Fibroblast of lung (primary cell): ENCODE measurements at regions not wholly inside any gene's neighbourhood (a gene's known extent, or its start where the extent isn't known, plus 50 kb on each side); places are given as distances from the start of the nearest gene placed in this dataset.
"Not testable (repeated sequence)": the region's sequence is repeated elsewhere in the genome, so short reads cannot be mapped to it uniquely, and the experiment has no call there.

Source experiments
- DNase-seq, 2 donors: peaks; one replicate each; pipeline versions ENCODE4 v3.0.0 to v3.0.0-alpha.2; 2010; ENCODE audit warnings: low read depth in 2 of 2
- H2AFZ ChIP-seq: 2 replicates; pipeline ENCODE4 v1.5.1; 2012; ENCODE audit warnings: low read length, control low read depth, inconsistent platforms
- H3K27ac ChIP-seq: 2 replicates; pipeline ENCODE4 v1.5.1; 2011; ENCODE audit warnings: low read length, control low read depth; ENCODE audit not compliant: insufficient read depth
- H3K27me3 ChIP-seq: 2 replicates; pipeline ENCODE4 v1.5.1; 2011; ENCODE audit warnings: mild to moderate bottlenecking, low read length; ENCODE audit not compliant: control insufficient read depth, insufficient read depth
- H3K36me3 ChIP-seq: 2 replicates; pipeline ENCODE4 v1.5.1; 2011; ENCODE audit warnings: low read length; ENCODE audit not compliant: control insufficient read depth, insufficient read depth
- H3K4me1 ChIP-seq: 2 replicates; pipeline ENCODE4 v1.5.1; 2011; ENCODE audit warnings: low read length; ENCODE audit not compliant: control insufficient read depth, insufficient read depth; ENCODE audit errors: extremely low read depth
- H3K4me2 ChIP-seq: 2 replicates; pipeline ENCODE4 v1.5.1; 2011; ENCODE audit warnings: low read length, control low read depth; ENCODE audit not compliant: insufficient read depth; ENCODE audit errors: extremely low read depth
- H3K4me3 ChIP-seq, 4 experiments: fragments of 200-600 bp in 1 of 4; sonication (generic) in 1 of 4; replicated peaks in 1 of 4; 2 replicates each; pipeline ENCODE4 v1.5.1; 2011 to 2016; ENCODE audit warnings: low read length in 4 of 4, low read depth in 3 of 4, mild to moderate bottlenecking in 3 of 4, control low read depth in 2 of 4, inconsistent platforms in 1 of 4, mixed read lengths in 1 of 4; ENCODE audit not compliant: insufficient read depth in 1 of 4; ENCODE audit errors: control extremely low read depth in 1 of 4
- H3K79me2 ChIP-seq: 2 replicates; pipeline ENCODE4 v1.5.1; 2012; ENCODE audit warnings: mild to moderate bottlenecking, low read length, inconsistent platforms; ENCODE audit not compliant: control insufficient read depth, insufficient read depth
- H3K9ac ChIP-seq: 2 replicates; pipeline ENCODE4 v1.5.1; 2011; ENCODE audit warnings: mild to moderate bottlenecking, low read length, control low read depth; ENCODE audit not compliant: insufficient read depth
- H3K9me3 ChIP-seq: 2 replicates; pipeline ENCODE4 v1.5.1; 2012; ENCODE audit warnings: low read depth, low read length; ENCODE audit not compliant: control insufficient read depth, insufficient read depth
- H4K20me1 ChIP-seq: 2 replicates; pipeline ENCODE4 v1.5.1; 2011; ENCODE audit warnings: low read length; ENCODE audit not compliant: control insufficient read depth, insufficient read depth; ENCODE audit errors: extremely low read depth
- EZH2 ChIP-seq: IDR thresholded peaks from 2 replicates; pipeline ENCODE4 v1.5.1; 2012; ENCODE audit warnings: low read length, control low read depth, mild to moderate bottlenecking; ENCODE audit errors: missing control alignments
- TF ChIP-seq, protein P1 (sequence below), 2 donors: IDR thresholded peaks in 1 of 2; conservative IDR thresholded peaks in 1 of 2; 1 replicate in 1 of 2; 2 replicates in 1 of 2; pipeline ENCODE4 v1.5.1; 2011 to 2012; ENCODE audit warnings: low read length in 2 of 2, control low read depth in 1 of 2, inconsistent platforms in 1 of 2, low read depth in 1 of 2, mild to moderate bottlenecking in 1 of 2

DNA sequence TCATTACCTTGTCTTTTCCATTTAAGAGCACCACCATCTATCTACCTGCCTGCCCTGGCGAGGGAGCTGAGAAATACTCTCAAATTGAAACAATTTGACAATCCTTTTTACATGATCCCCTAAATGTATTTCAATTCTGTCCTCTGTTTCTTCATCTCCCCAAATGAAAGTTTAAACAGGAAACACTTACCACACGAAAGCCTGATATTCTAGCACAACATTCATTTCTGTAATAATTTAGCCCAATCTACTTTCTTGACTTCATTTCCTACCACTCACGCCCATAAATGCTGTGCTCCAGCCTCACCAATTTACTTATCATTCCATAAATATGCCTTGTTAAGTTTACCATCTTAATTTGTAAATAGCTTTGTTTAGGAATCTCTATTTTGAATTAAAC lies 89.8 kb upstream of the MS4A8 start:
- H3K27ac ChIP-seq: no peak overlapping the region
- H3K4me2 ChIP-seq: no peak overlapping the region
- H2AFZ ChIP-seq: no peak overlapping the region
- no peak overlapping the region for H3K9ac ChIP-seq
- no peaks in the 10 kb centered on the region for H3K36me3 ChIP-seq
- TF ChIP-seq, protein P1, sequence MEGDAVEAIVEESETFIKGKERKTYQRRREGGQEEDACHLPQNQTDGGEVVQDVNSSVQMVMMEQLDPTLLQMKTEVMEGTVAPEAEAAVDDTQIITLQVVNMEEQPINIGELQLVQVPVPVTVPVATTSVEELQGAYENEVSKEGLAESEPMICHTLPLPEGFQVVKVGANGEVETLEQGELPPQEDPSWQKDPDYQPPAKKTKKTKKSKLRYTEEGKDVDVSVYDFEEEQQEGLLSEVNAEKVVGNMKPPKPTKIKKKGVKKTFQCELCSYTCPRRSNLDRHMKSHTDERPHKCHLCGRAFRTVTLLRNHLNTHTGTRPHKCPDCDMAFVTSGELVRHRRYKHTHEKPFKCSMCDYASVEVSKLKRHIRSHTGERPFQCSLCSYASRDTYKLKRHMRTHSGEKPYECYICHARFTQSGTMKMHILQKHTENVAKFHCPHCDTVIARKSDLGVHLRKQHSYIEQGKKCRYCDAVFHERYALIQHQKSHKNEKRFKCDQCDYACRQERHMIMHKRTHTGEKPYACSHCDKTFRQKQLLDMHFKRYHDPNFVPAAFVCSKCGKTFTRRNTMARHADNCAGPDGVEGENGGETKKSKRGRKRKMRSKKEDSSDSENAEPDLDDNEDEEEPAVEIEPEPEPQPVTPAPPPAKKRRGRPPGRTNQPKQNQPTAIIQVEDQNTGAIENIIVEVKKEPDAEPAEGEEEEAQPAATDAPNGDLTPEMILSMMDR (conservative IDR thresholded peaks at IDR 0.05 in 1 of 2, IDR thresholded peaks at IDR 0.05 in 1 of 2; ENCODE audit: low read depth in 1 of 2, low read length in 2 of 2): no peak
- TF ChIP-seq EZH2: no peak
- no peaks in the 10 kb centered on the region for H3K9me3 ChIP-seq
- H3K79me2 ChIP-seq: no peaks in the 10 kb centered on the region
- no peaks in the 10 kb centered on the region for H3K27me3 ChIP-seq
- no peak for DNase-seq
- H3K4me3 ChIP-seq: no peak overlapping the region
- no peaks in the 10 kb centered on the region for H3K4me1 ChIP-seq
- H4K20me1 ChIP-seq: no peaks in the 10 kb centered on the region

DNA sequence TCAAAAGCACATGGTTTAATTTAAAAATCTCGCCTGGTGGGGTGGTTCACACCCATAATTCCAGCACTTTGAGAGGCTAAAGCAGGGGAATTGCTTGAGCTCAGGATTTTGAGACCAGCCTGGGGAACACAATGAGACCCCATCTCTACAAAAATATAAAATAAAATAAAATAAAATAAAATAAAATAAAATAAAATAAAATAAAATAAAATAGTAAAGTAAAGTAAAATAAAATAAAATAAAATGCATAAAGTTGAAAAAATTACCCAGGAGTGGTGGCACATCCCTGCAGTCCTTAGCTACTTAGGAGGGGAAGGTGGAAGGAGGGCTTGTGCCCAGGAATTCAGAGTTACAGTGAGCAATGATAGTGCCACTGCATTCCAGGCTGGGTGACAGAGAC lies 88.7 kb upstream of the MS4A8 start:
- Histone ChIP-seq H2AFZ (no peak overlapping the region), H3K4me1 (no peaks in the 10 kb centered on the region), H3K79me2 (no peaks in the 10 kb centered on the region), H3K9ac (no peak overlapping the region), H3K36me3 (no peaks in the 10 kb centered on the region), H3K4me3 (no peak overlapping the region), H3K27me3 (no peaks in the 10 kb centered on the region), H3K27ac (no peak overlapping the region), H4K20me1 (no peaks in the 10 kb centered on the region), H3K9me3 (no peaks in the 10 kb centered on the region), H3K4me2 (no peak overlapping the region)
- TF ChIP-seq, protein P1 (conservative IDR thresholded peaks at IDR 0.05 in 1 of 2, IDR thresholded peaks at IDR 0.05 in 1 of 2; ENCODE audit: low read depth in 1 of 2, low read length in 2 of 2): no peak
- no peak for TF ChIP-seq EZH2
- no peak for DNase-seq

DNA sequence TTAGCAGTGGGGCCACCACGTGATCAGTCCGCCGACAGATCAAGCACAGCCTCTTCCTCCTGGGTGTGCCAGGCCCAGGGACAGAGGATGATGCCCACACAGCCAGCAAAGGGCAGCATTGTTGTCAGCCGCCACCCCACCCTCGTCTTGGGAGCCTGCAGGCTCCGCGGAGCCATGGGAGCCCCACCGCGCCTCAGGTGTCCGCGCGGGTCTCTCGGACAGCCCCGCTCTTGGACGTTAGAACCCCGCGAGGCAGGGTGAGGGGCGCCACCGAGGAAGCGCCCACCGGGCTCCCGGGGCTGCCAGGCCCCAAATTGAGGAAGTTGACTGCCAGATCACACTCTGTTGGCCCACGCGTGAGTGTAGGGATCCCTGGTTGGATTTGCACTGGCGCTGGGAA lies 83.9 kb upstream of the MS4A8 start:
- no peaks in the 10 kb centered on the region for H4K20me1 ChIP-seq
- no peaks in the 10 kb centered on the region for H3K36me3 ChIP-seq
- TF ChIP-seq, protein P1 (conservative IDR thresholded peaks at IDR 0.05 in 1 of 2, IDR thresholded peaks at IDR 0.05 in 1 of 2; ENCODE audit: low read depth in 1 of 2, low read length in 2 of 2): no peak
- TF ChIP-seq EZH2: no peak
- no peak overlapping the region for H3K9ac ChIP-seq
- H3K4me3 ChIP-seq: no peak overlapping the region
- H3K27ac ChIP-seq: no peak overlapping the region
- H3K4me2 ChIP-seq: no peak overlapping the region
- DNase-seq: no peak
- no peaks in the 10 kb centered on the region for H3K79me2 ChIP-seq
- H3K27me3 ChIP-seq: no peaks in the 10 kb centered on the region
- H3K9me3 ChIP-seq: no peaks in the 10 kb centered on the region
- no peak overlapping the region for H2AFZ ChIP-seq
- no peaks in the 10 kb centered on the region for H3K4me1 ChIP-seq

DNA sequence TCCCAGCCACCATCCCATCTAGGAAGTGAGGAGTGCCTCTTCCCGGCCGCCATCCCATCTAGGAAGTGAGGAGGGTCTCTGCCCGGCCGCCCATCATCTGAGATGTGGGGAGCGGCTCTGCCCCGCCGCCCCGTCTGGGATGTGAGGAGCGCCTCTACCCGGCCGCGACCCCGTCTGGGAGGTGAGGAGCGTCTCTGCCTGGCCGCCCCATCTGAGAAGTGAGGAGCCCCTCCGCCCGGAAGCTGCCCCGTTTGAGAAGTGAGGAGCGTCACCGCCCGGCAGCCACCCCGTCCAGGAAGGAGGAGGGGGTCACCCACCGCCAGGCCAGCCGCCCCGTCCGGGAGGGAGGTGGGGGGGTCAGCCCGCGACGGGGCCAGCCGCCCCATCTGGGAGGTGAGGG lies 77.5 kb upstream of the MS4A8 start:
- not testable (repeated sequence) for H3K36me3 ChIP-seq, H3K9me3 ChIP-seq, H3K79me2 ChIP-seq, H3K4me1 ChIP-seq, H3K27me3 ChIP-seq, H4K20me1 ChIP-seq, H3K27ac ChIP-seq, H3K4me2 ChIP-seq, H3K9ac ChIP-seq, DNase-seq, H3K4me3 ChIP-seq, H2AFZ ChIP-seq

DNA sequence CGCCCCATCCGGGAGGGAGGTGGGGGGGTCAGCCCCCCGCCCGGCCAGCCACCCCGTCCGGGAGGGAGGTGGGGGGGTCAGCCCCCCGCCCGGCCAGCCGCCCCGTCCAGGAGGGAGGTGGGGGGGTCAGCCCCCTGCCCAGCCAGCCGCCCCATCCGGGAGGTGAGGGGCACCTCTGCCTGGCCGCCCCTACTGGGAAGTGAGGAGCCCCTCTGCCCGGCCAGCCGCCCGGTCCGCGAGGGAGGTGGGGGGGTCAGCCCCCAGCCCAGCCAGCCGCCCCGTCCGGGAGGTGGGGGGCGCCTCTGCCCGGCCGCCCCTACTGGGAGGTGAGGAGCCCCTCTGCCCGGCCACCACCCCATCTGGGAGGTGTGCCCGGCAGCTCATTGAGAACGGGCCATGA lies 76.6 kb upstream of the MS4A8 start:
- H3K4me3 ChIP-seq, H3K27ac ChIP-seq, H2AFZ ChIP-seq, H3K4me1 ChIP-seq, H3K4me2 ChIP-seq, H3K79me2 ChIP-seq, H3K27me3 ChIP-seq, H3K9me3 ChIP-seq, H4K20me1 ChIP-seq, H3K9ac ChIP-seq, H3K36me3 ChIP-seq, DNase-seq: not testable (repeated sequence)
